RWPE1 (cell line): ENCODE measurements at regions not wholly inside any gene's neighbourhood (a gene's known extent, or its start where the extent isn't known, plus 50 kb on each side); places are given as distances from the start of the nearest gene placed in this dataset.
A peak's percentile ranks its signal among the peaks of the same experiment; 100 is the strongest.

Experiments used
- CTCF ChIA-PET: fragments of 350-600 bp; sonication (Branson Sonifier 250); formaldehyde crosslinking; extraction: SDS; loops from one replicate; lab custom pipeline; 2021; lab: Yijun Ruan, JAX
- POLR2A ChIA-PET: fragments of 400-600 bp; formaldehyde crosslinking; extraction: SDS; loops from one replicate; lab custom pipeline; 2020; ENCODE audit warnings: antibody characterized with exemption; ENCODE audit not compliant: low non-redundant PET; lab: Yijun Ruan, JAX
- DNase-seq: peaks from one replicate; pipeline ENCODE4 v3.0.0; 2012; ENCODE audit warnings: low spot score
- H3K27ac ChIP-seq: fragments of 450-650 bp; 2 replicates; pipeline ENCODE4 v1.5.1; 2017
- CTCF ChIP-seq: fragments of 450-650 bp; conservative IDR thresholded peaks from 2 replicates; pipeline ENCODE4 v1.5.1; 2017; ENCODE audit warnings: low read depth, mild to moderate bottlenecking

GRCh38 chrX:68929332-68930150 is 100.7 kb downstream of the EFNB1 start:
- peak; percentile 71 for DNase-seq
- no peak for TF ChIP-seq CTCF
- peak overlapping the region; percentile 75 for H3K27ac ChIP-seq
- POLR2A ChIA-PET: no interaction called here
- CTCF ChIA-PET: no interaction called here

- ChIA-PET POLR2A (no interaction called here), CTCF (no interaction called here)
- no peak for TF ChIP-seq CTCF
- no peak for DNase-seq
- H3K27ac ChIP-seq: no peak overlapping the region
Measured at GRCh38 chrX:68928401-68928800, 99.6 kb downstream of the EFNB1 start.

- ChIA-PET CTCF (interaction anchor here (0.6 to 1.1 kb wide), 3 partner anchors 19 to 616 kb away, joined by 3 read pairs; no protein-coding TSS in a partner anchor), POLR2A (no interaction called here)
- no peak for DNase-seq
- H3K27ac ChIP-seq: no peak overlapping the region
- no peak for TF ChIP-seq CTCF
Measured at GRCh38 chrX:68927178-68927577, 98.4 kb downstream of the EFNB1 start.

GRCh38 chrX:68923147-68923546 is 94.3 kb downstream of the EFNB1 start:
- ChIA-PET CTCF (interaction anchor here (0.6 kb wide), 1 partner anchor 25 kb away, joined by 3 read pairs; no protein-coding TSS in a partner anchor), POLR2A (no interaction called here)
- TF ChIP-seq CTCF: no peak
- no peak overlapping the region for H3K27ac ChIP-seq
- DNase-seq: no peak

- no peak for DNase-seq
- POLR2A ChIA-PET: no interaction called here
- no peak overlapping the region for H3K27ac ChIP-seq
- CTCF ChIA-PET: no interaction called here
- TF ChIP-seq CTCF: no peak
Measured at GRCh38 chrX:68922013-68922412, 93.2 kb downstream of the EFNB1 start.

- DNase-seq: no peak
- ChIA-PET CTCF (interaction anchor here (0.5 kb wide), 1 partner anchor 16 kb away, joined by 3 read pairs; no protein-coding TSS in a partner anchor), POLR2A (no interaction called here)
- TF ChIP-seq CTCF: no peak
- no peak overlapping the region for H3K27ac ChIP-seq
Measured at GRCh38 chrX:68920561-68920960, 91.7 kb downstream of the EFNB1 start.
